Esophagus squamous epithelium (tissue), 4 donors: ENCODE measurements at regions not wholly inside any gene's neighbourhood (a gene's known extent, or its start where the extent isn't known, plus 50 kb on each side); places are given as distances from the start of the nearest gene placed in this dataset.

Experiments
- CTCF ChIP-seq, 6 experiments: fragments of 450-650 bp in 4 of 6; fragments of 200-600 bp in 2 of 6; sonication (generic) in 2 of 6; IDR thresholded peaks; one replicate each; pipeline ENCODE4 v1.5.1; 2016 to 2019; ENCODE audit warnings: antibody characterized with exemption in 6 of 6, mild to moderate bottlenecking in 4 of 6, moderate library complexity in 4 of 6
- POLR2A ChIP-seq, 4 donors: fragments of 450-650 bp; IDR thresholded peaks; one replicate each; pipeline ENCODE4 v1.6.1; 2017; ENCODE audit warnings: antibody characterized with exemption in 4 of 4, mild to moderate bottlenecking in 4 of 4, moderate library complexity in 3 of 4

GRCh38 chr14:34027990-34028495 lies 77.2 kb upstream of the EGLN3 start:
- no peak for TF ChIP-seq POLR2A (IDR thresholded peaks at IDR 0.05)
- no peak for TF ChIP-seq CTCF (IDR thresholded peaks at IDR 0.05)
